Thyroid gland (tissue), 4 donors: ENCODE measurements at regions not wholly inside any gene's neighbourhood (a gene's known extent, or its start where the extent isn't known, plus 50 kb on each side); places are given as distances from the start of the nearest gene placed in this dataset.

ENCODE experiments used
- DNase-seq, 2 donors: peaks; one replicate each; pipeline ENCODE4 v3.0.0-alpha.2; 2019
- H3K27ac ChIP-seq, 3 donors: fragments of 200-600 bp; sonication (generic); 1 replicate in 2 of 3; 2 replicates in 1 of 3; pipeline ENCODE4 v1.5.1; 2016 to 2019; ENCODE audit warnings: mild to moderate bottlenecking in 1 of 3, moderate library complexity in 1 of 3
- H3K27me3 ChIP-seq: fragments of 200-600 bp; sonication (generic); one replicate; pipeline ENCODE4 v1.5.1; 2019
- H3K36me3 ChIP-seq, 2 donors: fragments of 200-600 bp; sonication (generic); one replicate each; pipeline ENCODE4 v1.5.1; 2016 to 2019
- H3K4me1 ChIP-seq, 2 donors: fragments of 200-600 bp; sonication (generic); one replicate each; pipeline ENCODE4 v1.5.1; 2017 to 2019
- H3K4me3 ChIP-seq, 3 donors: fragments of 200-600 bp; sonication (generic); replicated peaks in 1 of 3; 1 replicate in 2 of 3; 2 replicates in 1 of 3; pipeline ENCODE4 v1.5.1; 2016; ENCODE audit warnings: mild to moderate bottlenecking in 1 of 3
- H3K9me3 ChIP-seq: fragments of 200-600 bp; sonication (generic); one replicate; pipeline ENCODE4 v1.5.1; 2017
- POLR2A ChIP-seq, 2 donors: fragments of 450-650 bp; IDR thresholded peaks; one replicate each; pipeline ENCODE4 v1.6.1; 2017; ENCODE audit warnings: antibody characterized with exemption in 2 of 2, mild to moderate bottlenecking in 2 of 2, moderate library complexity in 1 of 2
- WGBS, 2 donors: methylation state at CpG; one replicate each; pipeline ENCODE4 v1.1.5; 2017; 5-methylcytosine and 5-hydroxymethylcytosine counted together
- intact Hi-C: fragments of 100-400 bp; cut with DNase I; formaldehyde crosslinking; loops from one replicate; pipeline ENCODE4 v1.15.1; 2023
- TF ChIP-seq, protein P1 (sequence below), 6 experiments: fragments of 200-600 bp in 3 of 6; fragments of 450-650 bp in 3 of 6; sonication (generic) in 3 of 6; IDR thresholded peaks; one replicate each; pipeline ENCODE4 v1.5.1; 2016 to 2019; ENCODE audit warnings: antibody characterized with exemption in 6 of 6, mild to moderate bottlenecking in 2 of 6, inconsistent platforms in 1 of 6, moderate library complexity in 1 of 6

DNA sequence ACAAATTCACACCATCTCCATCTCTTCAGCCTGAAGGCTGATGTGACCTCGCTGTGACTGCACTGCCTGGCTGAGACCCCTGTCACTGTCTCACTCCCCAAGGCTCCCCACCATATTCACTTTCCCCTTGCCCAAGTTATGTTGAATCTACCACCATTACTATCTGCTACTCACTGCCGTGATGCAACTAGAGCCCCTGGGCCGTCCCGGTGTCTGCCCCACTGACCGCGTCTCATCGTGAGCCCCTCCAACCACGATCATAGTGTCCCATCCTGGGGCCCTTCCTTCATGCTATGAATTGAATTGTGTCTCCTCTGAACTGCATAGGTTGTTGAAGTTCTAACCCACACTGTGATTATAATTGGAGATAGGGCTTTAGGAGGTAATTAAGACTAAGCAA, 71.9 kb upstream of the CHST15 start:
- DNase-seq = no peak
- intact Hi-C loops = no loop called here
- H3K27ac ChIP-seq = no peak overlapping the region
- WGBS, 2 donors = 97 to 98% methylated on average over 8 of the region's 8 CpGs
- no peaks in the 10 kb centered on the region for H3K36me3 ChIP-seq
- no peaks in the 10 kb centered on the region for H3K27me3 ChIP-seq
- H3K4me1 ChIP-seq = no peaks in the 10 kb centered on the region
- H3K9me3 ChIP-seq = no peaks in the 10 kb centered on the region
- no peak for TF ChIP-seq POLR2A (IDR thresholded peaks at IDR 0.05)
- TF ChIP-seq, protein P1, sequence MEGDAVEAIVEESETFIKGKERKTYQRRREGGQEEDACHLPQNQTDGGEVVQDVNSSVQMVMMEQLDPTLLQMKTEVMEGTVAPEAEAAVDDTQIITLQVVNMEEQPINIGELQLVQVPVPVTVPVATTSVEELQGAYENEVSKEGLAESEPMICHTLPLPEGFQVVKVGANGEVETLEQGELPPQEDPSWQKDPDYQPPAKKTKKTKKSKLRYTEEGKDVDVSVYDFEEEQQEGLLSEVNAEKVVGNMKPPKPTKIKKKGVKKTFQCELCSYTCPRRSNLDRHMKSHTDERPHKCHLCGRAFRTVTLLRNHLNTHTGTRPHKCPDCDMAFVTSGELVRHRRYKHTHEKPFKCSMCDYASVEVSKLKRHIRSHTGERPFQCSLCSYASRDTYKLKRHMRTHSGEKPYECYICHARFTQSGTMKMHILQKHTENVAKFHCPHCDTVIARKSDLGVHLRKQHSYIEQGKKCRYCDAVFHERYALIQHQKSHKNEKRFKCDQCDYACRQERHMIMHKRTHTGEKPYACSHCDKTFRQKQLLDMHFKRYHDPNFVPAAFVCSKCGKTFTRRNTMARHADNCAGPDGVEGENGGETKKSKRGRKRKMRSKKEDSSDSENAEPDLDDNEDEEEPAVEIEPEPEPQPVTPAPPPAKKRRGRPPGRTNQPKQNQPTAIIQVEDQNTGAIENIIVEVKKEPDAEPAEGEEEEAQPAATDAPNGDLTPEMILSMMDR (IDR thresholded peaks at IDR 0.05) = no peak
- H3K4me3 ChIP-seq = no peak overlapping the region

DNA sequence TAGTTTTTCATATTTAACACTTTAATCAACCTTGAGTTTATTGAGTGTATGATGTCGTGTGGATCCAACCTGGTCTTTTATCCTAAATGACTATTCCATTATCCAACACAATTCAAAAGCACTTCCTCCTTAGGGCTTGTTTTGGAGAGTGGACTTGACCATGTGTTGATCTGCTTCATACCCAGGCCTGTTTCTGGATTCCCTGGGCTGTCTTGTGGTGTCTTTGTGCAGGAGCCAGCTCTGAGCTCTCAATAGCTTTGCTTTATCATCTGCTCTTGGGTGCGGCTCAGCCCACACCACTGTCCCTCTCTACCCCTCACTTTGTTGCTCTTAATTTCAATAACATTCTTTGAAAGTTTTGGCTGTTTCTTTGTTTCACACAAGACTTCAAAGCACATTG, 70.9 kb upstream of the CHST15 start:
- no peaks in the 10 kb centered on the region for H3K27me3 ChIP-seq
- no peak overlapping the region for H3K4me3 ChIP-seq
- DNase-seq = no peak
- no peaks in the 10 kb centered on the region for H3K36me3 ChIP-seq
- TF ChIP-seq, protein P1 (IDR thresholded peaks at IDR 0.05) = no peak
- TF ChIP-seq POLR2A (IDR thresholded peaks at IDR 0.05) = no peak
- H3K9me3 ChIP-seq = no peaks in the 10 kb centered on the region
- no peaks in the 10 kb centered on the region for H3K4me1 ChIP-seq
- no peak overlapping the region for H3K27ac ChIP-seq
- intact Hi-C loops = no loop called here
- WGBS, 2 donors = 95 to 98% methylated on average over 2 of the region's 2 CpGs

DNA sequence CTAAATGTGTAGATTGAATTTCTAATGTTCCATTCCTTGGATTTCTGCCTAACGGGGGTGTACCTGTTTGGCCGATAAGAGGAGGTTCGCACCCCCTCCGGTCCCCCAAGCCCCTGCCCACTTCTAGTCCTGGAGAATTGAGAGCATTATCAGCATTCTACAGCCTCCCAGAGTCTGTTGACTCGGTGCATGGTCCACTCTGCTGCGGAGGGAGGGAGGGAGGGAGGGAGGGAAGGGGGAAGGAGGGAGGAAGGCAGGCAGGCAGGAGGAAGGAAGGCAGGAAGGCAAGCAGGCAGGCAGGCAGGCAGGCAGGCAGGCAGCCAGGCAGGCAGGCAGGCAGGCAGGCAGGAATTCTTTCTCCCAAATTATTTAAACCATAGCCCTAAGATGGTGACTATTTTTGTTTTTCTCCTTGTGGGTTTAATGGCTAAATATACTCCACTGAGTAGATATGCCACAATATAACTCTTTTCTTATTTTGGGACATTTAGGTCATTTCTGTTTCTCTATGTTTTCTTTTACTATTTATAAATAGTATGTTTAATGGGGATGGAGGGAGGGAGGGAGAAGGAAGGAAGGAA, 69.5 kb upstream of the CHST15 start:
- intact Hi-C loops = no loop called here
- DNase-seq = no peak
- Histone ChIP-seq H3K27ac (no peak overlapping the region), H3K36me3 (no peaks in the 10 kb centered on the region), H3K27me3 (no peaks in the 10 kb centered on the region), H3K9me3 (no peaks in the 10 kb centered on the region), H3K4me3 (no peak overlapping the region), H3K4me1 (no peaks in the 10 kb centered on the region)
- TF ChIP-seq, protein P1 (IDR thresholded peaks at IDR 0.05) = no peak
- TF ChIP-seq POLR2A (IDR thresholded peaks at IDR 0.05) = no peak
- WGBS, 2 donors = 55 to 86% methylated on average over 6 of the region's 6 CpGs

DNA sequence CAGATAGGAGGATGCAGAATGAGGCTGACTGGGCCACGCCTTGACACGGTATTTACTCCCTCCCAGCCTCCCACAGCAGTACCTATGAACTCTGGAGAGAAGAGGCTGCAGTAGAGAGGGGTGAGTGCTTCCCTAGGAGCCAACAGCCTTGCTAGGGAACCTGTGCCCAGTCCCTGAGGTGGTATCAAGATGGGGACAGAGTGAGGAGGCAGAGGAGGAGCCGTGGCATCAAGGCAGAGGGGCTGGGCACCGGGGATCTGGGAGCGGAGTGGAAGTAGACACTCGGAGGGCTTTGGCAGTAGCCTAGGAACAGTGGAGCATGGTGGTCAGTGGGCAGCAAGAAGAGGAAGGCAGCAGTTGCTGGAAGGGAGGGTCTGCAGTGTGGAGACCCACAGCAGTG, 68.7 kb upstream of the CHST15 start:
- intact Hi-C loops = no loop called here
- TF ChIP-seq, protein P1 (IDR thresholded peaks at IDR 0.05) = no peak
- no peak for TF ChIP-seq POLR2A (IDR thresholded peaks at IDR 0.05)
- Histone ChIP-seq H3K27ac (no peak overlapping the region), H3K9me3 (no peaks in the 10 kb centered on the region), H3K4me3 (no peak overlapping the region), H3K36me3 (no peaks in the 10 kb centered on the region), H3K27me3 (no peaks in the 10 kb centered on the region), H3K4me1 (peaks cover 2 to 5% of the 10 kb centered on the region in 2 donors)
- DNase-seq = no peak
- WGBS, 2 donors = 93 to 97% methylated on average over 6 of the region's 6 CpGs

DNA sequence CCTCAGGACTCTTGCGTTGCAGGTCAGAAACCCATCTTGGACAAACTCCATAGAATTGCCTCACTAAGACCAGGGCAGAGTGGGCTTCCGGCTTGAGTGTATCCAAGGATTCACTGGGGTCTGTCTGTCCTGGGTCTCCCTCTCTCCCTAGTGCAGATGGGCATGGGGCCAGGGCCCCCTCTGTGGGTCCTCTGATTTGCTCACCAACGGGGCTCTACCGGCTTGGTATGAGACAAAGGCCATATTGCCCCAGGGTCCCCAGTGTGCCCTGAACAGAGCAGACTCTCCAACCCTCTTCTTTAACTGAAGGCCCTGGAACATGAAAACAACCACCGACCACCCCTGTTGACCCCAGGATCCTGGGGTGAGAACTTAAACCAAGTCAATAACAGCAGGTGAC, 68.2 kb upstream of the CHST15 start:
- no peak overlapping the region for H3K4me3 ChIP-seq
- no peaks in the 10 kb centered on the region for H3K27me3 ChIP-seq
- peaks cover 8 to 10% of the 10 kb centered on the region in 2 donors for H3K4me1 ChIP-seq
- H3K9me3 ChIP-seq = no peaks in the 10 kb centered on the region
- TF ChIP-seq POLR2A (IDR thresholded peaks at IDR 0.05) = no peak
- TF ChIP-seq, protein P1 (IDR thresholded peaks at IDR 0.05) = no peak
- no peak for DNase-seq
- intact Hi-C loops = no loop called here
- no peaks in the 10 kb centered on the region for H3K36me3 ChIP-seq
- WGBS, 2 donors = 80 to 85% methylated on average over 5 of the region's 5 CpGs
- H3K27ac ChIP-seq = no peak overlapping the region
